Stimulated activated CD8-positive, alpha-beta memory T cell treated with anti-CD3 and anti-CD28 coated beads, Interleukin-15, amount 100 ng/mL, for 48 hours (primary cell): ENCODE measurements at regions not wholly inside any gene's neighbourhood (a gene's known extent, or its start where the extent isn't known, plus 50 kb on each side); places are given as distances from the start of the nearest gene placed in this dataset.

Experiments used
- DNase-seq, 2 donors: peaks; one replicate each; pipeline ENCODE4 v3.0.0-alpha.2; 2020; ENCODE audit warnings: low read depth in 2 of 2

DNA sequence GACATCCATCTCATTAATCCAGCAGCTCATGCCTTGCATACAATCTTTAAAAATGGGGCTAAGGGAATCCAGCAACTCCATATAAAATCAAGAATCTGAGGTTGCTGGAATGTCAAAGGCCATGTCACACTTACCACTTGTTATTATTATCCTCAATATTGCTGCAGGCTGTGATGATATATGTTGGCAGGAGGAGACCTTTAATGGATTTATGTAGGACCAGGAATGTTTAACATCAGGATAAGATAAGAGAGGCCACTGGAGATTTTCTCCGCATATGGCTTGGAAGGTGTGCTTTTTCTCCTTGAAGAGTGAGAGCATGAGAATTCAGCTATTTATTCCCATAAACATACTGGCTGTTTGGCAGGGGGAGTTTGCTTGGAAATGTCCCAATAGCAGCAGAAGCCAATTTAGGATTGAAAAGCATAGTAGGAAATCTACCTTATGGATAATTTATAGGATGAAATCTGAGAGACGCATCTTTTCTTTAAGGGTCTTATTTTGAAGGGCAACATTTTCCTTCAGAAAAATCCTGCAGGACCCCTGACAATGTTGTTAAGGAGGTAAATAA is 481.4 kb downstream of the AGTPBP1 start:
- no peak for DNase-seq

DNA sequence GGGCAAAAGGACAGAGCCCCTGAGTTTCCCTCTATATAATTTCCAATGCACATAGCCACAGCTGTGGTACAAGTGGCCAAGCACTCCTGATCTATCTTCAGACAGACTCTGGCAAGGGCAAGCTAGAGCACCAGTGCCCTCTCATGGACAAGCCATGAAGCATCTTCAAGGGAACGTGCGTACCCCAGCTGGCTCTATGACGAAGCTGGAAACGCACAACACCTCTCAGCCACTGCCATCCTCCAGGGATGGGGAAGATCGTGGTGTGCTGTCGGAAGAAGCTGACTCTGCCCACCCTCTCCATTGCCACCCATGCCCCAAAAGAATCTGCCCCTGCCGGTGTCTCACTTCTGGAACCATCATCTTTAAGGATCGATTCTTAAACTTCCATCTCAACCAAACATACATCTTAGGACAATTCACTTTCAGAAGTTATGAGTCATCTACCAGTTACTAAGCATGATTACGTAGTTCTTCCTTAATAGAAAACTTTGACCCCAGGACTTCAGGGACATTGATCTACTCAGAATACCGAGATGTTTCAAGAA is 482.9 kb downstream of the AGTPBP1 start:
- DNase-seq = no peak

DNA sequence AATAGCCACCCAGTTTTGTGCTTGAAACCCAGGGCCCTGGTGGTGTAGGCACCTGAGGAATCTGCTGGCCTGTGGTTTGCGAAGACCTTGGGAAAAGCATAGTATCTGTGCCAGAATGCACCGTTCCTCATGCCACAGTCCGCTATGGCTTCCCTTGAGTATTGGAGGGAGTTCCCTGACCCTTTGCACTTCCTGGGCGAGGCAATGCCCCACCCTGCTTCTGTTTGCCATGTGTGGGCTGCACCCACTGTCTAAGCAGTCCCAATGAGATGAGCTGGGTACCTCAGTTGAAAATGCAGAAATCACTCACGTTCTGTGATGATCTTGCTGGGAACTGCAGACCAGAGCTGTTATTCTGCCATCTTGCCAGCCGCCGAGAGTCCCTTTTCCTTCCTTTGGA is 483.5 kb downstream of the AGTPBP1 start:
- DNase-seq = no peak

DNA sequence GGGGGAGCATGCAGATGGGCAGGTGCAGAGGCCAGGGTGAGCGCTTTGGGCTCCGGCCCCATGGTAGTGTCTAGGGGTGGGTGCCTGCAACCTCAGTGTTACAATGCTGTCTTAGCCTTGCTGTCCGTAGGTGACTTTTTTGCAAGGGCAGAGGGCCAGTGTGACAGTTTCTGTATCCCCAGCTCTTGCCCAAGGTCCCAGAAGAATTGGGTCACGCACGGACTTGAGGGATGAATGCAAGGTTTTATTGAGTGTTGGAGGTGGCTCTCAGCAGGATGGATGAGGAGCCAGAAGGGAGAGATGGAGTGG is 492.5 kb downstream of the AGTPBP1 start:
- DNase-seq = no peak

DNA sequence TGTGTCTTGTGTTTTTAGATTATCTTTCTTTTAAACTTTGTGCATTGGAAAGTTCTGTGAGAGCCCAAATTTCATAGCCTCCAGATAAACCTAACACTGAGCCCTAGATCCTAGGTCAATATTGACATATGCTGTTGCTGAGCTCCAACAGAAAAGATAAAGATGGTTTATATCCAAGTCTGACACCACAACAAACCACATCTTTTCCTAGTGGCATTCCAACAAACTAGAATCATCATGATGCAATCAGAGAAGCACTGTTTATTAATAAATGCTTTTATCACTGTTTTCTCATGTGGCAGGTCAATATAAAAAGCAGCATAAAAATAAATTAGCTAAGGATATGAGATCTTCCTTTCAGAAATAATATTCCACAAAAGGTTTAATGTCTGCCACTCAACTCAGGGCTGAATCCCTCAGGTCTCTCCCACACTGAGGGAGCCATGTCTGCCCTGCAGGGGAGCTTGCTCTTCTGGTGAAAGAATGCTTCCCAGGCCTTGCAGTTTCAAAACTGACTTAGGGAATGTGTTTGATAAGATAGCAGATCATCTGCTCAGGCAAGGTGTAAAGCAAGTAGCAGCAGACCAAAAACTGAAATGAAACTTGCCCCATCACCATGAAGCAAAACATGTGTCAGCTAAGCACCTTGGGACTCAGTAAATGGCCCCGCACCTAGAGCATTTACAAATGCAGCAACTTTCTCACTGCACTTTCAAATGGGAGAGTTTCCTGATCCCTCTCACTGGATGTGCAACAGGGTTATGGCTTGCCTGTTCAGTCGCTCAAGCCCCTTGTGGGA is 493.0 kb downstream of the AGTPBP1 start:
- no peak for DNase-seq

DNA sequence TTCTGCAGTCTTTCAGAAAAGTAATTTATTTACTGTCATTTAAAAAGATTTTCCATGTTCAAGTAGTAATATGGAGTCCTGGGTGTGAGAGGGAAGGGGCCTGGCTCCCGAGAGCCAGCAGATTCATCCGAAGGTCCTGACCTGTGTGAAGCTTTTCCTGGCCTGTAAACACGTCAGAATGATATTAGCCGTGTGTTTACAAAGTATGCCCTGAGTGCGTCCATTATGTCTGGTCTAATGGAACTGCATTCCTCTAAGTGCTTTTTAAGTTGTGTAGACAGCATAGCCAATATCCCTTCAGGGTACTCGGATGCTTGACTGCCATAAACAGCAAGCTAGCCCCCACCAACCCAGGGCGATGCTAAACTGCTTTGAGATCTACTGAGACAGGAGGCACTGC is 495.2 kb downstream of the AGTPBP1 start:
- DNase-seq = no peak

DNA sequence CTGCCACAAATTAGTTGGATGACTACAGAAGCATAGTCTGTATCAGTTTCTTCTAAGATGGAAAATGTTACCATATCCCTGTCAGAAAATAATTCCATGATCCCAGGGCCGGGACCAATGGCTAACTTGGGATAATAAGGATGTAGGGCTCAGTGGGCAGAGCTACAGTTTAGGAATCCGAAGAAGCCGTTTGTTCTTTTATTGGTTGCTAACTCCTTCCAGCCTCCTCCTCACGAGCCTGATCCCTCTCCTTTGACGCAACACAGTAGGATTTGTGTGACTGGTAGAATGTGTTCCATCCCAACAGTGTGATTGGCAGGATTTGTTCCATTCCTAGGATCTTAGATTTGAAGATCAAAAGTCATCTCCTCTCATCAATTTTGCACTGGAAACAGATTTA is 496.9 kb downstream of the AGTPBP1 start:
- no peak for DNase-seq

DNA sequence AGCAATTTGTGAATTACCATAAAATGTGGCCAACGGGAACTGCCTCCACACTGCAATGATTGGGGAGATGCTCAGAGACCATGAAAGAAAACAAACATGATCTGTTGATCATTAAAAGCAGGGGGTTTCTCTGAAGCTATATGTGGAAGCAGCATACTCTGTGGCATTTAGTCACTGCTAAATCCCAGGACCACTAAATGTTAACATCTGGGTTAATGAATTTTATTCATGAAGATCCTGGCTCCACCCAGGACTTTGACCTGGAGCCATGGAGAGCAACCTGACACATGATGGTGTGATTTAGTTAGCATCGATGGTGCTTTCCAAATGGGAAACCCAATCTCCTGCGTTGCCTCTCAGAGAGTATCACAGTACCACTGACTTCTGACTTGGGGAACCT is 497.8 kb downstream of the AGTPBP1 start:
- DNase-seq = no peak

DNA sequence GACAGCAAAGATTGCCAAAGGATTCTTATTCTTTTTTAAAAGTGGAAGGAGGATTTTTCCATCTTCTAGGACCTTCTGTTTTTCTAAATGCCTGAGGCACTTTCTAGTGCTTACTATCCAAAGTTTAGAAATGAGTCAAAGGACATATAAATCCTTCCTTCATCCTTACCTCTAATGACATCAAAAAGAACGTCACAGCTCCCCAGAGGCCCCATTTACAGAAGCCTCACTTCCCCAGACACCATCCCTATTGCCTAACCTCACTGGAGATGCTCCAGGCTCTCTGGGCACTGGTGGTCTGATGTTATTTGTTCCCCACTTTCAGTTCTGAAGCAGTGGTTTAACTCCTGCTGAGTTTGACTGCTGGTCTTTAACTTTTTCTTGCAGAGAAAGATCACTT is 504.3 kb downstream of the AGTPBP1 start:
- DNase-seq = no peak

DNA sequence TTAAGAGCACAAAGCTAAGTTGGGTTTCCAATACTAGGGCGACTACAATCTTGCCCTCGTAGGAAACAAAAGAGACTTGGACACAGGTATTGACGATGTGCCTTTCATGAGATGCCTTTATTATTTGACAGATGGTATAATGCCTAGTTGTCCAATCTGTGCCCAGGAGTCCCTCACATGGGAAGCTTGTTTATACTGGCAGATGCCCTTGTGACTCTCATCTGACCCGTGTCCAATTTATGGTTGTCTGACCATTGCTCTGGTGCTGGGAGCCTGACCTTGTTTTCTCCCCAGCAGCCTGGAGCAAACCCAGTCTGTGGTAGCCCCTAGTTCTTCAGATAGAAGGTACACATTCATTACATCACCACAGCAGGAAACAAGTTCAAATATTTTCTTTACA is 511.7 kb downstream of the AGTPBP1 start:
- DNase-seq = no peak

DNA sequence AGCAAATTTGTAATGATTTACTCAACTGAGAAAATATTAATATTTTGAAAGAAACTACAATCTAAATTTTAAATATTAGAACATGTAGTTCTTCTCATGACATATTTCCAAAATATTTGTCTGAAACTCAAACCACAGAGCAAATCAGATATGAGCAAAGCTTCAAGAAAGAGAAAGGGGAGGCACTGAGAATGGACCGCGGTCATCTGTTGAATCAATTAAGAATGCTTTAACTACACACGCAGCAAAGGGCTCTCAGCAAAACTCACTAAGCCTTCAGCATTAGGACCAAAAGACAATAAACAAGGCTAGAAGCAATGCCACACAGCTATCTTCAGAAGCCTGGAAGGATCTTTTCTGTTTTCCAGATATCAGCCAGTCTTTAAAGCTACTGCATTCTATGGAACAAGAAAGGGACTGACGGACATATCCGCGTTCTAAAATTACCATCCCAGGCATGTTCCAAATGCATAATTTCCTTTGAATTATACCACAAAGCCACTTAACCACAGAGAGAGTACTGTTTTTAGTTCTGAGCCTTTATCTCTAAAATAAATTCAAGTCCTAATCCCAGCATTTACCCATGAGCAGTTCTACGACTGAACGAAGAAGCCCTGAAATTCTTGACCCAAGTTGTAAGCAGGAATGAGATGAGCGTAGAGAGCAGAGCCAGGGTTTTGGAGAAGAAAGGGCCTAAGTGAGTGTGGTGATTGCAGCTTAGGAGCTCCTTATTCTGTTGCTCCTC is 513.5 kb downstream of the AGTPBP1 start:
- DNase-seq = no peak

DNA sequence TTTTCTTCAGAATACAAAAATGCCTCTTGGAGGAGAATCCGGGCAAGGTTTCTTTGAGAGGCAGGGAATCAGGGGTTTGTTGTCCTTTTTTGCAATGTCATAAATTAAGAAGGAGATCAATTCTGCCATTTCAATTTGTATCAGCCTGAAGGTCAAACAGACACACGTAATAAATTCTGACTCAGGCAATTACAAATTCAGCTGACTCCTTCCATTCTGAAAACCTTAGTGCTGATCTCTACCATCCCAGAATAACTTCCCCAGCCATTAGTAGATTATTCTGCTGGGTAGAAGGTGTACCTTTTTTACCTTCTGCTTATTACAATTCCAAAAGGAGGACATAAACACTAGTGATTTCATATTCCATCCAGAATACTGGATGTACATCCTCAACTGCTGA is 516.6 kb downstream of the AGTPBP1 start:
- no peak for DNase-seq

DNA sequence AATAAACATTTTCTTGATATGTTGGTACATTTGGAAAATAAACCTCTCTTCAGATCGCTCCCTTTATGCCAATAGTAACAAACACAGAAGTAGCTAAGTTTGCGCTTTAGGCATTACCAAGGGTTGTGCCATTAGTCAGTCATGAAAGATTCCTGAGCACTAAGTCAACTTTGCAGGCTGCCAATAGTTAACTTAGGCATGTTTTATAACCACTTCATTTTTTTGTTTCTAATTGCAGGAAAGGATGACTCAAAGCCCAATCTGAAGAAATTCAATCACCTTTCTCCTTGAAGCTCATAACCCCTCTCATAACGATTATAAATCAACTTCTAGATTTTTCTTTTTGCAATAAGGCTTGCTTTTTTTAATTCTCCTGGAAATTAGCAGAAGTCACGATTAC is 517.0 kb downstream of the AGTPBP1 start:
- no peak for DNase-seq

DNA sequence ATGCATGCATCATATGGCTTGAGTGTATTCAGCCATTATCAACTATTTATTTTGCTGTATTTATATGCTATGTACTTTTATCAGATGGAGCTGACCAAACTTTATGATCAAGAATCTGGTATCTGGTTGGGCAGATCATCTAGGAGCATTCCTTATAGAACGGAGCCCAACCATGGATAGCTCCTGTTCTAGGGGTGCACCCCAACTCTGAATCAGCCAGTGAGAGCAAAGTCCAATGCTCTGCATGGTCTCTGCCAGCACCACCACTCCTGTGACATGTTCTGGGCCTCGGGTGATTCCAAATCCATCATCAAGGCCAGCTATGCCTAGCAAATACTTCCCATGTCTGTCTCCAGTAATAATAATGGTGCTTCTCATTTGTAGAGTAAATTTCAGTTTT is 517.5 kb downstream of the AGTPBP1 start:
- DNase-seq = no peak

DNA sequence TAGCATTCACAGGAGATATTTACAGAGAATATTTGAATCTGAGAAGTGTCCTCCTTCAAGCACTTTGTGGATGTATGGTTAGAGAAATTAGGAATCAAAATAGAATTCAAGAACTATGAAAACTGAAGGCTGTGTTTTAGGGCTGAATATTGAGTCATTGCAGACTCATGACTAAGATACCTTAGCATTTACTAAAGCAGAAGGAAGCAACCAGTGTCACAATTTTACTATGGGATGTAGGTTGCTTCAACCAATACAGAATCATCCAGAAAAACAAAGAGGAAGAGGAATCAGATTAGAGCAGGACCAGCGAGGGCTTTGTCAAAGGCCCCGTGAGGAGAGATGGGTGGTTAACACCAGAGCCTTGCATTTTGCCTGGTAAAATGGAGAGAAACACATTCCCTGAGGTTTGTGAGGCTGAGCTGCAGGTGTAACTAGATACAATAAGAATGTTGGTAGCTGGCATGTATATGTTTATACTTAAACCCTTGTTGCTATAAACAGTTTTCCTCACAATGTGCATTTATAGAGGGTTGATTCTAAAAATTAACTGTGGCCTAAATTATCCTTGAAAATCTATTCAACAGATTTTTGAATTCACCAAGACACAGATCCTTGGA is 518.1 kb downstream of the AGTPBP1 start:
- no peak for DNase-seq

DNA sequence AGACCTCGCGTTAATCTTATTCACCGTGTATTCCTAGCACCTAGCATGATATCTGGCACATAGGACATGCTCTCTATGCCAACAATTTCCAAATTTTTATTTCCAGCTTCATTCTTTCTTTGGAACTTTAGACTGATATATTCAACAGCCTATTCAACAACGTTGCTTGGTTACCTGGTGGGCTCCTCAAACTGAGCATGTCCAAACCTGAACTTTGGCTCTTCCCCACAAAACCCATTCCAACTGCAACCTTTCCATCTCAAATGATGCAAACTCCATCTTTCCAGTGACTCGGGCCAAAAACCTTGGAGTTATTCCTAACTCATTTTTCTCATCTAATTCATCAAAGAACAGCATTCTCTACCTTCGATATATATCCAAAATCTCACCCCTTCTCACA is 525.2 kb downstream of the AGTPBP1 start:
- no peak for DNase-seq

DNA sequence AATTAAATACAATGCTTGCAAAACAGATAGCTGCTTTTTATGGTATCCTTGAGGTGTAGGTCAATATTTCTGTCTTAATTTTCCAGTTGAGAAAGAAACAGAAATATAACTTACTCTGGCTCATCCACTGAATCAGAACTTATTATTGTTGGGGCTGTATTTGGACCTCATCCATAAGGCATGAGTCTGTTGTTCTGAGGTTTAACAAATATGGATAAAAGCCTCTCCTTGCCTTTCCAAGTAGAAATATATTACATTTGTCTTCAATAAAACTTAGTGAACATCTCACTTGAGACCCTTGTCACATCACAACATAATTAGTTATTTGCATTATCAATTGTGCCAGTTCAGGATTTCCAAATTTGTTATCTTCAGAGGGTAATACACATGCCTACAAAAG is 525.8 kb downstream of the AGTPBP1 start:
- no peak for DNase-seq

DNA sequence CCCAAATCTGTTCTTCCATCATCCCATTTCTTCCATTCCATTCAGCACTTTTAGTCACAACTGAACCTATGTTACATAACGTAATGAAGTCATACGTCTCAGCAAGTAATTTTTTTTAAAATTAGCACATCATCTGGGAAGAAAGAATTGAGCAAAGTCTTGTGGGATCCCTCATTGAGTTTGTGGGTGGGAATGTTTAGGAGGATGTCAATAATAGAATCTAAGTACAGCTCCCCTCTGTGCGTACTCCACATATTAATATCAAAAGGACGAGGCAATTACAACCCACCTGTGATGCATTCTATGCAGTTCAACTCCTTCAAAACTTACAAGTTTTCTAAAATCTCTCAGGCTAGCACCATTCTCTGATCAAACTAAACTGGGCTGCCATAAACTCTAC is 526.3 kb downstream of the AGTPBP1 start:
- DNase-seq = no peak

DNA sequence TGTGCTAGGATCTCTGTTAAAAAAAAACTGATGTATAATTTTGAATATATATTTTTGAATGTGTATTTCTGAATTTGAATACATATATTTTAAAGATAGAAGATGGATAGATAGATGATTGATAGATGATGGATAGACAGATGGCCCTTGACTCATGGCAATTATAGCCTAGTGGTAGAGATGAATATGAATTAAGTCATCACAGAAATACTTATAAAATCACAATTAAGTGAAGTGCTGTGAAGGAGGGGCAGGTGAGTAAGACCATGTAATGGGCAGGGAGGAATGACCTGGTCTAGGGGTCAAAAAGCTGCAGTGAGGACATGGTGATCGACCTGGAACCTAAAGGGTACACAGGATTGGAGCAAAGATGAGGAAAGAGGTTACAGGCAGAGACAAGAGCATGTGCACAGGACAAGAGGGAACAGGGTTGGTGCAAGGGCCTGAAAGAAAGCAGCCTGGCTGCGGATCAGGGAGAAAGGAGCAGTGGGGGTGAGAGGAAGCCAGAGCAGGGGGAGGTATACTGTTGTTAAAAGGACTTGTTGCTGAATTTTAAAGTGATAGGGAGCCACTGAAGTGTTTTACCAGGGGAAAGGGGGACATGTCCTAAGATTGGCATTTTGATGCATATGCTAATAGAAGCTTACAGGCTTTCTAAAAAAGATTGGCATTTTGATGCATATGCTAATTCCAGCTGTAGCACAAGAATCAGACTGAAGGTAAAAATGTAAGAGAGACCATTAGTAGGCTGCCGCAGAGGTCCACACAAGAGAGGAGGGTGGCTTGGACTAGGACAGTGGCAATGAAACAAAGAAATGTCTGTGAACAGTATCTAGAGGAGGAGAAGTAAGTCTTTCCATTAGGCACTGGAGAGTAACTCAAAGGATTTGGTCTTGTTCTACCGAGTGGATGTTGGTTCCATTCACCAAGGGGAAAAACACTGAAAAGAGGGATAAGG is 527.8 kb downstream of the AGTPBP1 start:
- DNase-seq = no peak

DNA sequence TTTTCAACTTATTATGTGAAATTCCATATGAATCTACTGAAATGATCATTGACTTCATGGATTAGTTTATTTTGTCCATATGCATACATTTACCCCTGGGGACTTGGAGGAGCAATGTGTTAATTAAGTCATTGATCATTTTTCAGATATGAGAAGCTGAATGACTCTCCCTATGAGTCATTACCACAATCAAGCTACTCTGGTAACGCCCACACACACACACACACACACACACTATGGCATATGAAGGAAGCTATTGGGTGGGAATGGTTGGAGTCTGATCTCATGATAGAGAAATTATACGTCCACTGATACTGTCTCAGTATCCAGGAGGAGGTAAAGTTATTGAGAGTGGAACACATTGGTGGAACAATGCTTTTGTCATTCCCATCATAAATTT is 528.9 kb downstream of the AGTPBP1 start:
- DNase-seq = no peak

DNA sequence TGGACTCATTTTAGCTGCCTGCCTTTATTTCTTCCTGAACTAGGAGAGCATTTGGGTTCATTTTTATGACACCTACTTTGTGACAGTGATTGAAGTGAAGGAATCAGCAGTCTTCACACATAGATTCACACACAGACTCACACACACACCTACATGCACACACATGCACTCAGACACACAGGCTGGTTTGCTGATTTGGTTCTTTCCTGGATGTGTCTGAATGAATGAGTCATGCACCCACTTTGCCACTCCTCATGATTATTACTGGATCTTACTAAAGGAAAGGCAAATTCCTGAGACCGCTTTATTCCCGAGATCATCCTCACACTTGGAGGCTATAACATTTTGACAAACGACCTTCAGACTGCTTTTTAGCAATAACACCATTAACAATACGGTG is 529.5 kb downstream of the AGTPBP1 start:
- DNase-seq = no peak
